Naive thymus-derived CD4-positive, alpha-beta T cell (primary cell): ENCODE measurements at regions not wholly inside any gene's neighbourhood (a gene's known extent, or its start where the extent isn't known, plus 50 kb on each side); places are given as distances from the start of the nearest gene placed in this dataset.
"Not testable (repeated sequence)": the region's sequence is repeated elsewhere in the genome, so short reads cannot be mapped to it uniquely, and the experiment has no call there.

Experiments
- ATAC-seq: fragments of 150-1000 bp; cut with Tn5 transposase; 2 replicates; pipeline ENCODE4 v1.10.0; 2021; ENCODE audit warnings: mild to moderate bottlenecking, moderate library complexity
- CTCF ChIA-PET: fragments of 350-600 bp; sonication (Branson Sonifier 250); formaldehyde crosslinking; loops from one replicate; lab custom pipeline; 2021; ENCODE audit warnings: antibody characterized with exemption; lab: Charles Lee
- POLR2A ChIA-PET: fragments of 350-600 bp; sonication (Branson Sonifier 250); formaldehyde crosslinking; loops from one replicate; lab custom pipeline; 2021; ENCODE audit warnings: antibody characterized with exemption, inconsistent platforms; lab: Charles Lee
- DNase-seq, 9 donors: peaks; one replicate each; pipeline versions ENCODE4 v3.0.0 to v3.0.0-alpha.2; 2020 to 2022; ENCODE audit warnings: mixed read lengths in 1 of 9
- H3K27ac ChIP-seq: one replicate; pipeline ENCODE4 v1.7.0; 2013; ENCODE audit warnings: mild to moderate bottlenecking, low read depth, low read length, moderate library complexity
- H3K27me3 ChIP-seq, 2 donors: one replicate each; pipeline ENCODE4 v1.7.0; 2013; ENCODE audit warnings: low read length in 2 of 2, mild to moderate bottlenecking in 2 of 2, moderate library complexity in 2 of 2; ENCODE audit not compliant: control insufficient read depth in 2 of 2, insufficient read depth in 2 of 2
- H3K36me3 ChIP-seq, 3 experiments: 1 replicate in 2 of 3; 2 replicates in 1 of 3; pipeline ENCODE4 v1.7.0; 2013; ENCODE audit warnings: low read length in 3 of 3, mild to moderate bottlenecking in 3 of 3, moderate library complexity in 1 of 3; ENCODE audit not compliant: insufficient read depth in 3 of 3, control insufficient read depth in 2 of 3
- H3K4me1 ChIP-seq, 2 donors: one replicate each; pipeline ENCODE4 v1.7.0; 2013; ENCODE audit warnings: low read length in 2 of 2, mild to moderate bottlenecking in 2 of 2, moderate library complexity in 1 of 2; ENCODE audit not compliant: control insufficient read depth in 2 of 2, insufficient read depth in 2 of 2
- H3K4me3 ChIP-seq: 2 replicates; pipeline ENCODE4 v1.7.0; 2013; ENCODE audit warnings: mild to moderate bottlenecking, low read length
- H3K9me3 ChIP-seq, 3 experiments: 1 replicate in 2 of 3; 2 replicates in 1 of 3; pipeline ENCODE4 v1.7.0; 2013; ENCODE audit warnings: low read length in 3 of 3; ENCODE audit not compliant: control insufficient read depth in 2 of 3
- H3K27ac Mint-ChIP-seq, 9 donors: one replicate each; pipeline ENCODE4 v1.8.0; 2020 to 2022; ENCODE audit warnings: mixed read lengths in 9 of 9, mild to moderate bottlenecking in 8 of 9, moderate library complexity in 5 of 9, inconsistent platforms in 2 of 9
- H3K27me3 Mint-ChIP-seq, 5 donors: one replicate each; pipeline ENCODE4 v1.8.0; 2021 to 2022; ENCODE audit warnings: mixed read lengths in 5 of 5, mild to moderate bottlenecking in 1 of 5
- H3K36me3 Mint-ChIP-seq, 5 donors: one replicate each; pipeline ENCODE4 v1.8.0; 2020 to 2022; ENCODE audit warnings: mixed read lengths in 5 of 5, mild to moderate bottlenecking in 3 of 5, inconsistent platforms in 1 of 5
- H3K4me1 Mint-ChIP-seq, 7 donors: one replicate each; pipeline ENCODE4 v1.8.0; 2020 to 2022; ENCODE audit warnings: mixed read lengths in 7 of 7, mild to moderate bottlenecking in 3 of 7, inconsistent platforms in 1 of 7
- H3K4me3 Mint-ChIP-seq, 10 donors: one replicate each; pipeline ENCODE4 v1.8.0; 2020 to 2022; ENCODE audit warnings: mild to moderate bottlenecking in 10 of 10, mixed read lengths in 10 of 10, moderate library complexity in 6 of 10, inconsistent platforms in 2 of 10
- H3K9me3 Mint-ChIP-seq, 11 donors: one replicate each; pipeline ENCODE4 v1.8.0; 2020 to 2022; ENCODE audit warnings: mixed read lengths in 11 of 11, mild to moderate bottlenecking in 4 of 11, inconsistent platforms in 1 of 11, moderate library complexity in 1 of 11
- intact Hi-C, 2 donors: fragments of 100-400 bp; cut with micrococcal nuclease; formaldehyde crosslinking; loops; one replicate each; pipeline ENCODE4 v1.15.1; 2023

GRCh38 chr3:72035606-72036005 is 250.7 kb upstream of the PROK2 start:
- Mint-ChIP-seq H3K4me1 (peaks cover 0 to 16% (median 0%) of the 10 kb centered on the region in 7 donors), H3K4me3 (no peak overlapping the region), H3K36me3 (peaks cover 0 to 13% (median 0%) of the 10 kb centered on the region in 5 donors), H3K27me3 (peaks cover 3 to 32% (median 20%) of the 10 kb centered on the region in 5 donors), H3K27ac (no peak overlapping the region), H3K9me3 (peaks cover 0 to 10% (median 5%) of the 10 kb centered on the region in 11 donors)
- Histone ChIP-seq H3K36me3 (no peaks in the 10 kb centered on the region), H3K27me3 (no peaks in the 10 kb centered on the region), H3K27ac (no peak overlapping the region), H3K4me1 (no peaks in the 10 kb centered on the region), H3K4me3 (no peak overlapping the region), H3K9me3 (no peaks in the 10 kb centered on the region)
- CTCF ChIA-PET: no interaction called here
- POLR2A ChIA-PET: no interaction called here
- DNase-seq (no peak), ATAC-seq (no peak)
- intact Hi-C loops: no loop called here

DNA sequence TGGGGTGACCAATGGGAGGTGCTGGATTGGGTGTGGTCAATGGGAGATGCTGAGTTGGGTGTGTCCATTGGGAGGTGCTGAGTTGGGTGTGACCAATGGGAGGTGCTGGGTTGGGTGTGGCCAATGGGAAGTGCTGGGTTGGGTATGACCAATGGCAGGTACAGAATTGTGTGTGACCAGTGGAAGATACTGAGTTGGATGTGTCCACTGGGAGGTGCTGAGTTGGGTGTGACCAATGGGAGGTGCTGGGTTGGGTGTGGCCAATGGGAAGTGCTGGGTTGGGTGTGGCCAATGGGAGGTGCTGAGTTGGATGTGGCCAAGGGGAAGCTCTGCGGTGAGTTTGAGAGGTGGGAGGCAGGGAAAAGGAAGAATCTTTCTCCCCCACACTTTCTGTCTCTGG is 250.0 kb upstream of the PROK2 start:
- ChIA-PET POLR2A (no interaction called here), CTCF (no interaction called here)
- Histone ChIP-seq H3K27me3 (no peaks in the 10 kb centered on the region), H3K9me3 (no peaks in the 10 kb centered on the region), H3K27ac (no peak overlapping the region), H3K4me1 (no peaks in the 10 kb centered on the region), H3K4me3 (no peak overlapping the region), H3K36me3 (no peaks in the 10 kb centered on the region)
- DNase-seq (no peak), ATAC-seq (no peak)
- intact Hi-C loops: no loop called here
- H3K4me1 Mint-ChIP-seq: peaks cover 0 to 16% (median 0%) of the 10 kb centered on the region in 7 donors
- H3K27me3 Mint-ChIP-seq: peaks cover 3 to 26% (median 19%) of the 10 kb centered on the region in 5 donors
- no peak overlapping the region for H3K4me3 Mint-ChIP-seq
- no peak overlapping the region for H3K27ac Mint-ChIP-seq
- peaks cover 0 to 10% (median 5%) of the 10 kb centered on the region in 11 donors for H3K9me3 Mint-ChIP-seq
- peaks cover 0 to 13% (median 0%) of the 10 kb centered on the region in 5 donors for H3K36me3 Mint-ChIP-seq

DNA sequence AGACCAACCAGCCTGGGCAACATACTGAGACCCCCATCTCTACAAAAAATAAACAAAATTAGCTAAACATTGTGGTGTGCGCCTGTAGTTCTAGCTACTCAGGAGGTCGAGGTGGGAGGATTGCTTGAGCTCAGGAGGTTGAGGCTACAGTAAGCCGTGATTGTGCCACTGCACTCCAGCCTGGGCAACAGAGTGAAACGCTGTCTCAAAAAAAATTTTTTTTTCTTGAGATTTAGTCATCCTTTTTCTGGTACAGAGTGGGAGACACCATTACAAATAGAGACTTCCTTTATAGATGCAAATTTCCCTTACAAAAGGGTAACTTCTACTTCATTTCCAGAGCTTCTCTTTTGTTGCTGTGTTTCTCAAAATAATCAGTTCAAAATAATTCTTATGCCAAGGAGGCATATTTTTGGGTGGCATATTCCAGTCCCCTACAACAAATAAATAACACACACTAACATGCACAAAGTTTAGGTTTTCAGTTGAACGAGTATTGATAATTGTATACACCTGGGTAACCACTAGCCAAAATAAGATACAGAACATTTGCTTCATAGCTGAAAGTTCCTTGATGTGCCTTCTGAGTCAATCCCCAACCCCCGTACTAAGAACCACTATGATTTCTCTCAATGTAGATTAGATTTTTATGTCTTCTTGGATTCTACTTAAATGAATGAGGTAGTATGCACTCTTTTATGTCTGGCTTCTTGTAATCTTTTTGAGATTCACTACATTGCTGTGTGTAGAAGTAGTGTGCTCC is 248.9 kb upstream of the PROK2 start:
- H3K4me1 ChIP-seq: no peaks in the 10 kb centered on the region
- no peak for ATAC-seq
- no peak overlapping the region for H3K4me3 ChIP-seq
- no peak overlapping the region for H3K27ac ChIP-seq
- ChIA-PET POLR2A (no interaction called here), CTCF (no interaction called here)
- peak overlapping the region in 1 of 9 donors; percentile 28 for H3K27ac Mint-ChIP-seq
- intact Hi-C loops: no loop called here
- H3K4me1 Mint-ChIP-seq: peaks cover 0 to 16% (median 0%) of the 10 kb centered on the region in 7 donors
- H3K9me3 Mint-ChIP-seq: peaks cover 0 to 10% (median 5%) of the 10 kb centered on the region in 11 donors
- peaks cover 0 to 13% (median 0%) of the 10 kb centered on the region in 5 donors for H3K36me3 Mint-ChIP-seq
- H3K9me3 ChIP-seq: no peaks in the 10 kb centered on the region
- peaks cover 3 to 16% (median 16%) of the 10 kb centered on the region in 5 donors for H3K27me3 Mint-ChIP-seq
- H3K36me3 ChIP-seq: no peaks in the 10 kb centered on the region
- no peak for DNase-seq
- no peaks in the 10 kb centered on the region for H3K27me3 ChIP-seq
- no peak overlapping the region for H3K4me3 Mint-ChIP-seq

GRCh38 chr3:72032441-72033135 is 247.6 kb upstream of the PROK2 start:
- intact Hi-C loops: no loop called here
- Histone ChIP-seq H3K9me3 (no peaks in the 10 kb centered on the region), H3K4me3 (no peak overlapping the region), H3K36me3 (no peaks in the 10 kb centered on the region), H3K27me3 (no peaks in the 10 kb centered on the region), H3K27ac (no peak overlapping the region), H3K4me1 (no peaks in the 10 kb centered on the region)
- H3K27ac Mint-ChIP-seq: peak overlapping the region in 1 of 9 donors; percentile 78
- POLR2A ChIA-PET: no interaction called here
- H3K27me3 Mint-ChIP-seq: peaks cover 3 to 10% (median 9%) of the 10 kb centered on the region in 5 donors
- CTCF ChIA-PET: no interaction called here
- H3K36me3 Mint-ChIP-seq: peaks cover 0 to 12% (median 0%) of the 10 kb centered on the region in 5 donors
- peaks cover 0 to 16% (median 0%) of the 10 kb centered on the region in 7 donors for H3K4me1 Mint-ChIP-seq
- peaks cover 0 to 8% (median 4%) of the 10 kb centered on the region in 11 donors for H3K9me3 Mint-ChIP-seq
- DNase-seq (no peak), ATAC-seq (no peak)
- no peak overlapping the region for H3K4me3 Mint-ChIP-seq

GRCh38 chr3:72031581-72031980 is 246.6 kb upstream of the PROK2 start:
- CTCF ChIA-PET: interaction anchor here (1.4 kb wide), 1 partner anchor 16 kb away, joined by 3 read pairs; no protein-coding TSS in a partner anchor
- no peaks in the 10 kb centered on the region for H3K27me3 ChIP-seq
- Mint-ChIP-seq H3K27ac (no peak overlapping the region), H3K4me1 (peaks cover 0 to 16% (median 0%) of the 10 kb centered on the region in 7 donors), H3K36me3 (peaks cover 0 to 10% (median 0%) of the 10 kb centered on the region in 5 donors), H3K9me3 (peaks cover 0 to 5% (median 0%) of the 10 kb centered on the region in 11 donors), H3K4me3 (no peak overlapping the region), H3K27me3 (peaks cover 0 to 9% (median 5%) of the 10 kb centered on the region in 5 donors)
- H3K4me3 ChIP-seq: no peak overlapping the region
- H3K9me3 ChIP-seq: no peaks in the 10 kb centered on the region
- POLR2A ChIA-PET: no interaction called here
- peak; percentile 90 for ATAC-seq
- no peaks in the 10 kb centered on the region for H3K36me3 ChIP-seq
- no peak overlapping the region for H3K27ac ChIP-seq
- intact Hi-C loops: no loop called here
- no peaks in the 10 kb centered on the region for H3K4me1 ChIP-seq
- DNase-seq: no peak

DNA sequence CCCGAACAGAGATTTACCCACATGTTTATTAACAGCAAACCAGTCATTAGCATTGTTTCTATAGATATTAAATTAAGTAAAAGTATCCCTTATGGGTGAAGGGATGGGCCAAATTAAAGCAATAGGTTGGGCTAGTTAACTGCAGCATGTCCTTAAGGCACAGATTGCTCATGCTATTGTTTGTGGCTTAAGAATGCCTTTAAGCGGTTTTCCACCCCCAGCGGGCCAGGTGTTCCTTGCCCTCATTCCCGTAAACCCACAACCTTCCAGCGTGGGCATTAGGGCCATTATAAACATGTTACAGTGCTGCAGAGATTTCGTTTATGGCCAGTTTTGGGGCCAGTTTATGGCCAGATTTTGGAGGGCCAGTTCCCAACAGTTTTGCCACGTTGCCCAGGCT is 245.3 kb upstream of the PROK2 start:
- H3K27me3 Mint-ChIP-seq, POLR2A ChIA-PET, H3K36me3 Mint-ChIP-seq, H3K4me1 ChIP-seq, H3K4me3 Mint-ChIP-seq, intact Hi-C loops, H3K36me3 ChIP-seq, H3K9me3 Mint-ChIP-seq, H3K27me3 ChIP-seq, H3K9me3 ChIP-seq, H3K27ac ChIP-seq, ATAC-seq, CTCF ChIA-PET, H3K4me3 ChIP-seq, H3K27ac Mint-ChIP-seq, DNase-seq: not testable (repeated sequence)
- peaks cover 0 to 16% (median 0%) of the 10 kb centered on the region in 7 donors for H3K4me1 Mint-ChIP-seq
